HG03175 (cell line): ENCODE measurements at regions not wholly inside any gene's neighbourhood (a gene's known extent, or its start where the extent isn't known, plus 50 kb on each side); places are given as distances from the start of the nearest gene placed in this dataset.
"Not testable (repeated sequence)": the region's sequence is repeated elsewhere in the genome, so short reads cannot be mapped to it uniquely, and the experiment has no call there.

Experiments used
- ATAC-seq: cut with Tn5 transposase; IDR thresholded peaks from one replicate; pipeline ENCODE4 v1.9.1; 2021; ENCODE audit warnings: mild to moderate bottlenecking, moderate library complexity; ENCODE audit not compliant: unreplicated experiment

DNA sequence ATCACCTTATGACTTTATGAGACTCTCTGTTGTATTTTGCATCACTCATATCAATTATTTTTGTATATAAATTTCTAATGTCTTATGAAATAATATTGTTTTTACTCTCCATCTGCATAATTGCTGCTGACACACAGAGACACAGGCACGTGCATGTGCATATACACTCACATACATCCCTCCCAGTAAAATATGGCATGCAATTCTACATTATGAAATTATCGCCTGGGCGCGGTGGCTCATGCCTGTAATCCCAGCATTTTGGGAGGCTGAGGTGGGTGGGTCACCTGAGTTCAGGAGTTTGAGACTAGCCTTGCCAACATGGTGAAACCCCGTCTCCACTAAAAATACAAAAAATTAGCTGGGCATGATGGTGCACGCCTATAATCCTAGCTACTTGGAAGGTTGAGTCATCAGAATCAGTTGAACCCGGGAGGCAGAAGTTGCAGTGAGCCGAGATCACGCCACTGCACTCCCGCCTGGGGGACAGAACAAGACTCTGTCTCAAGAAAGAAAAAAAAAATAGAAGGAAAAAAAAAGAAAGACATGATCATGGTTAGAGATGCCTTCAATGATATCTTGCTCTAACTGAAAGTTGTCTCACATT is 96.7 kb upstream of the LUZP2 start:
- no peak for ATAC-seq

DNA sequence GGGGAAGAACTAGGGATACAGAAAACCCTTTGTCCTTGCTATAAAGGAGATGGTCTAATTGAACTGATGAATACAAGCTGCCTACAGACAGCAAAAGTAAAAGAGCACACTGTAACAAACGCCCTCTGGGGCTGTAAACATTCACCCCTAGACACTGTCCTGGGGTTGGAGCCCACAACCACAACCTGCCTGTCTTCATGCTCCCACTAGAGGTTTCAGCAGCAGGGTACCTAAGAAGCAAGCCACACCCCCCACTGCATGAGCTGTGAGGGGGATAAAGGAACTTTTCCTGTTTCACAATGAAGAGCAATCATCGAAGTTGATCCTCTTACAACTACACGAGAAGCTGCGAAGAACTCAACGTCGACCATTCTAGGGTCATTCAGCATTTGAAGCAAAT is 90.5 kb upstream of the LUZP2 start:
- ATAC-seq, result no peak

DNA sequence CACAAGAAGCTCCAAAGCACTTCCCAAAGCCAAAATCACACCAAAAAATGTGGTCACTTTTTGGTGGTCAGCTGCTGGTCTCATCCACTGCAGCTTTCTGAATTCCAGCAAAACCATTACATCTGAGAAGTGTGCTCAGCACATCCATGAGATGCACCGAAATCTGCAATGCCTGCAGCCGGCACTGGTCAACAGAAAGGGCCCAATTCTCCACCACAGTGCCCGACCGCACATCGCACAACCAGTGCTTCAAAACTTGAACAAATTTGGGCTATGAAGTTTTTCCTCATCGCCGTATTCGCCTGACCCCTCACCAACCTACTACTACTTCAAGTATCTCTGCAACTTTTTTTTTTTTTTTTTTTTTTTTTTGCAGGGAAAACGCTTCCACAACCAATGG is 89.9 kb upstream of the LUZP2 start:
- ATAC-seq, result no peak

DNA sequence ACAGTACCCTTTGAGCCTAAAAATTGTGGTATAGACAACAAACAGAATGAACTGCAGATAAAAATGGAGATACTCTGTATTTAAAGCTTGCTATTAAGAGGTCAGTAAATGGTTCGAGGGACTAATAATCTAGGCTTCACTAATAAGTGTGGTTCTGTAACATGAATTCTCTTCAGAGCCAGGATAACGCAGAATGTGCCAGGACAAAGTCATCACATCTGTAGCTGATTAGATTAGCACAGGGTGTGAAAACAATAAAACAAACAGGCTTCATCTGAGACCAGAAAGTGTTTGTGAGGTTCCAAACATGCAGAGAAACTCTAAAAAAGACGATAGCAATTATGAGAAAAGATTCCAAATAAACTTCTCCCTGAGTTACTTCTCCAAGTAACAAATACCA is 89.1 kb upstream of the LUZP2 start:
- ATAC-seq, result no peak

DNA sequence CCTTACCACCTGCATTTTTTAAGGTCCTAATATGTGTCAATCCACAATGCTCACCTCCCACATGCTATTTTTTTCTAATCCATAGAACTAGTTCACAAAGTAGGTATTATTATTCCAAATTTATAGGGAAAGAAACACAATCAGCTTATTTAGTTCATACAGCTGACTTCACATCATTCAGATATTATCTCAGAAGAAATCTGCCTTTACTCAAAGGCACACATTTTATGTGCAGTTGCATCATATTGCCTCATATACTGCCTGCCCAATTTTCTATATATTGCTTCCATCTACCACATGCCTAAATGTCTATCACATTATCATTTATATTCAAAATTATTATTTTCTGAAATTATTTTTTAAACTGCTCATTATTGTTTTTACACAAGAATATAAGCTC is 88.7 kb upstream of the LUZP2 start:
- no peak for ATAC-seq

DNA sequence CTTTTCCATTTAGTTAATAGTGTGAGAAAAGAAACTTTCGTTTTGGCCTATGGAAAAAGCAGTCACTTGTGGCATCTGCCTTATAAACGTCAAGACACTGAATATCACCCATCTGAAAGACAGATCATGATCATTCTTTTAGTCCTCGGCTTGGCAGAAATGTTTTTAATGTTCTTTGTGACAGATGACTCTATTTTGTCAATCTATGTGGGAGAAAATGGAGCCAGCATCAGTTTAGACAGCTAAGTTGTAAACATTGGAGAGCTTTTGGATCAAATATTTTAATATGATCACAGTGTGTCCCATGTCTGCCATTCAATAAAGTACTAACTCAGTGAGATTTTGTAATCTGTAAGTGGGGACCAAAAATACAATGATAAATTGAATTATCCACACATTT is 85.1 kb upstream of the LUZP2 start:
- ATAC-seq, result no peak

DNA sequence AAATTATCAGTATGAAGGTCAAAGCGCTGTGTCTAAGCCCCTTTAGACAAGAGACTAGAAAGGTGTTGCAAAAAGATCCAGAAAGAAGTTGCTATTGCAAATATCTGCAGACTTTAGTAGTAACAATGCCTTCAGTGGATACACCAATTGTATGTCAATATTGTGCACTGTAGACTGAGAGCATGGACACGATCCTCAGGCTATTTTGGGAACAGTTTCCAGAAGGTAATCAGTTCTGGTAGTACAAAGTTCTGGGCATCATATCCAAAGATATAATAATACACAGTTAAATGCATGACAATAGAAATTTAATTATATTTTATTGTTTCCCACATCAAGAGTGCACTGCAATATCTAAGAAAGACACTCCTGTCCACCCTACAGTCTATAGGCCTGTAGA is 84.1 kb upstream of the LUZP2 start:
- ATAC-seq, result no peak

DNA sequence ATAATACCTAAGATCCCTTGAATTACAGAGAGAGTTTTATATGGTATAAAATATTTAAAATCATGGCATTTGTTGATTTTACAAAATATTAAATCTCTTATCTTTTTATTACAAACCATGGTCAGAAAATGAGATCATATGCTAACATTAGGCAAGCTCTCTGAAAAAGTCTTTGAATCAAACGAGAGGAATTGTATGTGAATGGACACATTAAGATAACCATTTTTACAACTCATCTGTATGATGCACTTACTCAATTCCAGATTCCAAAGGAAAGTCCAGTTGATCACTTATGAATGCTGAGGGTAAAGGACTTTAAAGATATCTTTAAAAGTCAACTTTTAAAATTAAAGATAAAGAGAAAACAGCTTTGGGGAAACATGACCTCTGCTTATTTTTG is 83.5 kb upstream of the LUZP2 start:
- ATAC-seq, result no peak

DNA sequence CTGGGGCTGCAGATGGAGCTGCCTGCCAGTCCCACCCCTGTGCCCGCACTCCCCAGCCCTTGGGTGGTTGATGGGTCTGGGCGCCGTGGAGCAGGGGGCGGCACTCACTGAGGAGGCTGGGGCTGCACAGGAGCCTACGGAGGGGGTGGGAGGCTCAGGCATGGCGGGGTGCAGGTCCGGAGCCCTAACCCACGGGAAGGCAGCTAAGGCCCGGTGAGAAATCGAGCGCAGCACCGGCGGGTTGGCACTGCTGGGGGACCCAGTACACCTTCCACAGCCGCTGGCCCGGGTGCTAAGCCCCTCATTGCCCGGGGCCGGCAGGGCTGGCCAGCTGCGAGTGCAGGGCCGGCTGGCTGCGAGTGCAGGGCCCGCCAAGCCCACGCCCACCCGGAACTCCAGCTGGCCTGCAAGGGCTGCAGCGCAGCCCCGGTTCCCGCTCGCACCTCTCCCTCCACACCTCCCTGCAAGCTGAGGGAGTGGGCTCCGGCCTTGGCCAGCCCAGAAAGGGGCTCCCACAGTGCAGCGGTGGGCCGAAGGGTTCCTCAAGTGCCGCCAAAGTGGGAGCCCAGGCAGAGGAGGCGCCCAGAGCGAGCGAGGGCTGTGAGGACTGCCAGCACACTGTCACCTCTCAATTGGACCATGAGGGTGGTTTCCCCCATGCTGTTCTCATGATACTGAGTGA is 80.8 kb upstream of the LUZP2 start:
- ATAC-seq, result not testable (repeated sequence)

DNA sequence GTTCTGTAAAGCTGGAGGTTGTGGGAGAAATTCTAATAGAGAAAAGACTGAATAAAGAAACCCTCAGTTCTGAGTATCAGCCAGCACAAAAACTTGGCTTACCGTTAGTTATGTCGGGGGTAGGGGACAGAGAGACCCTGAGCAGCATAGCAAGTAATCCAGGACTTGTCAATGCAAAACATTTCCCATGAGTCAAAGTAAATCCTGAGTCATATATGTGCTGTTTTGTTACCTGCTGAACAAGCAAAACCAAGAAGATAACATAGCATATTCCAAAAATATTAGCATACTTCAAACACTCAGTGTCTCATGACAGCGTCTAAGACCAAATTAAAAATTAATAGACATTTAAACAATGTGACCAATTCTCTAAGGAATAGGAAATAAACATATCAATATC is 75.1 kb upstream of the LUZP2 start:
- no peak for ATAC-seq

DNA sequence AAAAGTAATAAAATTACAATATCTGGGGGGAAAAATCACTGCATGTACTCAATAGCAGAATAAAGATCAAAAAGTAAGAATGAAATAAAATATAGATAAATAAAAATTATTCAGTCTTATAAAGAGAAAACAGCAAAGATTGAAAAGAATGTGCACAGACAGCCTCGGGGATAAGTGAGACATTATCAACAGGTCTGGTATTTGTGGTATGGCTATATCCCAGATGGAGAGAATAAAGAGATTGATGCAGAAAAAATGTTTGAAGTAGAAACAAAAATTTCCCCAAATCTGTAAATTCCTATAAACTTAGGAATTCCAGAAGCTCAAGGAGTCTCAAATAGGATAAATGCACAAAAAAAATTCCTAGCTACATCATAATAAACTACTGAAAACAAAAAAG is 74.5 kb upstream of the LUZP2 start:
- no peak for ATAC-seq

DNA sequence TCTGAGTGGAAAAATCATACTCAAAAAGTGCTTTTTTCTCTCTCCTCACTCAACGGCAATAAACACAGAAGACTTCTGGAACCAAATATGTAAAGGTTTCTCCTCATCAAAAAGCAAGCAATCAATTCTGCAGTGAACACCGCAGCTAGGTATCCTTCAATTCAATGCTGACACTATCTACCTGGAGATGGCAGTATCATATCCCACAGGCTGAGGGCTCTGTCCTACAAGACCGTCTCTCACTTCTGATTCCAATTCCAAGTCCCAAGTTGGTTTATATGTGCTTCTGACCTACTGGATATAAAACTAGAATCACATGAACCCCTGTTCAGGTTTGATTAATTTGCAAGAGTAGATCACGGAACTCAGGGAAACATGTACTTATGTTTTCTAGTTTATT is 59.7 kb upstream of the LUZP2 start:
- no peak for ATAC-seq
